Activated naive CD8-positive, alpha-beta T cell treated with anti-CD3 and anti-CD28 coated beads for 36 hours (primary cell): ENCODE measurements at regions not wholly inside any gene's neighbourhood (a gene's known extent, or its start where the extent isn't known, plus 50 kb on each side); places are given as distances from the start of the nearest gene placed in this dataset.

Experiments used
- DNase-seq: peaks from one replicate; pipeline ENCODE4 v3.0.0; 2021
- H3K27ac Mint-ChIP-seq: one replicate; pipeline ENCODE4 v1.8.0; 2022; ENCODE audit warnings: mild to moderate bottlenecking, moderate library complexity, mixed read lengths
- H3K27me3 Mint-ChIP-seq: one replicate; pipeline ENCODE4 v1.8.0; 2022; ENCODE audit warnings: mild to moderate bottlenecking, mixed read lengths
- H3K36me3 Mint-ChIP-seq: one replicate; pipeline ENCODE4 v1.8.0; 2021; ENCODE audit warnings: mild to moderate bottlenecking, mixed read lengths
- H3K4me1 Mint-ChIP-seq: one replicate; pipeline ENCODE4 v1.8.0; 2021; ENCODE audit warnings: mixed read lengths
- H3K4me3 Mint-ChIP-seq: one replicate; pipeline ENCODE4 v1.8.0; 2022; ENCODE audit warnings: mild to moderate bottlenecking, moderate library complexity, mixed read lengths
- H3K9me3 Mint-ChIP-seq: one replicate; pipeline ENCODE4 v1.8.0; 2022; ENCODE audit warnings: mixed read lengths

GRCh38 chr12:60172266-60173211 lies 576.7 kb downstream of the SLC16A7 start:
- Mint-ChIP-seq H3K9me3 (no peaks in the 10 kb centered on the region), H3K36me3 (no peaks in the 10 kb centered on the region), H3K27ac (no peak overlapping the region), H3K4me1 (no peaks in the 10 kb centered on the region), H3K27me3 (no peaks in the 10 kb centered on the region), H3K4me3 (no peak overlapping the region)
- DNase-seq, result no peak

- H3K4me3 Mint-ChIP-seq, result no peak overlapping the region
- no peak overlapping the region for H3K27ac Mint-ChIP-seq
- no peaks in the 10 kb centered on the region for H3K27me3 Mint-ChIP-seq
- no peaks in the 10 kb centered on the region for H3K9me3 Mint-ChIP-seq
- no peaks in the 10 kb centered on the region for H3K4me1 Mint-ChIP-seq
- no peak for DNase-seq
- H3K36me3 Mint-ChIP-seq, result no peaks in the 10 kb centered on the region
Observed at GRCh38 chr12:60173224-60174170, 577.7 kb downstream of the SLC16A7 start.

- no peak overlapping the region for H3K27ac Mint-ChIP-seq
- H3K9me3 Mint-ChIP-seq, result no peaks in the 10 kb centered on the region
- no peaks in the 10 kb centered on the region for H3K27me3 Mint-ChIP-seq
- no peaks in the 10 kb centered on the region for H3K36me3 Mint-ChIP-seq
- no peaks in the 10 kb centered on the region for H3K4me1 Mint-ChIP-seq
- H3K4me3 Mint-ChIP-seq, result no peak overlapping the region
- DNase-seq, result no peak
Observed at GRCh38 chr12:60174476-60174875, 578.6 kb downstream of the SLC16A7 start.

- no peak for DNase-seq
- no peaks in the 10 kb centered on the region for H3K4me1 Mint-ChIP-seq
- H3K9me3 Mint-ChIP-seq, result no peaks in the 10 kb centered on the region
- H3K36me3 Mint-ChIP-seq, result no peaks in the 10 kb centered on the region
- no peaks in the 10 kb centered on the region for H3K27me3 Mint-ChIP-seq
- no peak overlapping the region for H3K27ac Mint-ChIP-seq
- no peak overlapping the region for H3K4me3 Mint-ChIP-seq
Observed at GRCh38 chr12:60174941-60175340, 579.1 kb downstream of the SLC16A7 start.

DNA sequence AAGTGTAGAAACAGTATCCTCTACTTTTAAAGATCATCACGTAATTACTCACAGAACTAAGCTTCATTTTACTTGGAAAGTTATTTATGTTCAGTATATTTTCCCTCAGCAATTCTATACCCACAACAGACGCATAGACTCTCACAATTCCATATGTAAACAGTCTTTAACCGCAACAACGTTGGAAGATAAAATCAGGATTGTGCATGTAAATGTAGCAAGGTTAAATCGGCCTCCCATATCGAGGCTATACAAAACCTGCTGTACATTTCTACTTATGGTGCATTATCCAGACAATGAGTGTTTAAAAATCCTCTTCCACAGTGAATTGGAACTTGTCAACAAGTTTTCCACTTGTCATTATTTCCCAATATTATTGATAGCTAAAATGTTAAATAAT lies 581.1 kb downstream of the SLC16A7 start:
- Mint-ChIP-seq H3K27ac (no peak overlapping the region), H3K9me3 (no peaks in the 10 kb centered on the region), H3K4me1 (no peaks in the 10 kb centered on the region), H3K27me3 (no peaks in the 10 kb centered on the region), H3K4me3 (no peak overlapping the region), H3K36me3 (no peaks in the 10 kb centered on the region)
- DNase-seq, result no peak

DNA sequence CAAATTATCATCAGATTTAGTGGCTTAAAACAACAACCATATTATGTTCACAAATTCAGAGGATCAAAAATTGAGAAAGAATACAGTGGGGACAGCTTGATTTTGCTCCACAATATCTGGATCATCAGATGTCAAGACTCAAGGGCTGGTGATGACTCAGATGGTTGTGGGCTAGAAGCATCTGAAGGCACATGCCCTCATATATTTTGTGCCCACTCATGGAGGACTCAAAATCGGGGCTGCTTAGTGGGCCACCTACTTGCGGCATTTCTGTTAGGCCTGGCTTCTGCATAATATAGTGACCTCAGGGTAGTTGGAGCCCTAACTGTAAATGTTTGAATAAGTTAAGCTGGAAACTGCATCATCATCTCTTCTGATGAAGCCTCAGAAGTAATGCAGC lies 584.5 kb downstream of the SLC16A7 start:
- Mint-ChIP-seq H3K4me1 (no peaks in the 10 kb centered on the region), H3K9me3 (no peaks in the 10 kb centered on the region), H3K27ac (no peak overlapping the region), H3K4me3 (no peak overlapping the region), H3K27me3 (no peaks in the 10 kb centered on the region), H3K36me3 (no peaks in the 10 kb centered on the region)
- no peak for DNase-seq

DNA sequence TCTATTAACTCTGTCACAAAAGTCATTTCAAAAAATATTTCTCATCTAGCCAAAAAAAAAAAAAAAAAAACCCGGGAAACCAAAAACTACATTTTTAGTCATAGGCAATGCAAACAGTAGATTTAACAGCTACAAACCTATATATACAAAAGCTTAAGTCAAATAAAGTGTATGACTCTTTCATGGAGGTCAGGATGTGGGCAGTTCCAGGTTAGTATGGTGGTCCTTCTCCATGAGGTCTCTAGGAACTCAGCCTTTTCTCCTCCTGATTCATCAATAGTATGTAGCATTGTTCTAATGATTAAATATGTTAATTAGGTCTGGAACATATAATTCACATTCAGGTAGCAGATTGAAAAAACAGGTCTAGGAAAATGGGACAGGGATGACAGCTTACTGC lies 586.5 kb downstream of the SLC16A7 start:
- Mint-ChIP-seq H3K36me3 (no peaks in the 10 kb centered on the region), H3K27ac (no peak overlapping the region), H3K9me3 (no peaks in the 10 kb centered on the region), H3K4me3 (no peak overlapping the region), H3K4me1 (no peaks in the 10 kb centered on the region), H3K27me3 (no peaks in the 10 kb centered on the region)
- DNase-seq, result no peak

- H3K9me3 Mint-ChIP-seq, result no peaks in the 10 kb centered on the region
Observed at GRCh38 chr12:60184096-60184495, 588.3 kb downstream of the SLC16A7 start.

GRCh38 chr12:60185060-60185459 lies 589.2 kb downstream of the SLC16A7 start:
- Mint-ChIP-seq H3K4me1 (no peaks in the 10 kb centered on the region), H3K27ac (no peak overlapping the region), H3K27me3 (no peaks in the 10 kb centered on the region), H3K36me3 (no peaks in the 10 kb centered on the region), H3K4me3 (no peak overlapping the region), H3K9me3 (no peaks in the 10 kb centered on the region)
- DNase-seq, result no peak

More at GRCh38 chr12:60184096-60184495, 588.3 kb downstream of the SLC16A7 start:
- H3K36me3 Mint-ChIP-seq, result no peaks in the 10 kb centered on the region
- no peaks in the 10 kb centered on the region for H3K27me3 Mint-ChIP-seq
- H3K27ac Mint-ChIP-seq, result no peak overlapping the region
- H3K4me3 Mint-ChIP-seq, result no peak overlapping the region
- DNase-seq, result no peak
- no peaks in the 10 kb centered on the region for H3K4me1 Mint-ChIP-seq

DNA sequence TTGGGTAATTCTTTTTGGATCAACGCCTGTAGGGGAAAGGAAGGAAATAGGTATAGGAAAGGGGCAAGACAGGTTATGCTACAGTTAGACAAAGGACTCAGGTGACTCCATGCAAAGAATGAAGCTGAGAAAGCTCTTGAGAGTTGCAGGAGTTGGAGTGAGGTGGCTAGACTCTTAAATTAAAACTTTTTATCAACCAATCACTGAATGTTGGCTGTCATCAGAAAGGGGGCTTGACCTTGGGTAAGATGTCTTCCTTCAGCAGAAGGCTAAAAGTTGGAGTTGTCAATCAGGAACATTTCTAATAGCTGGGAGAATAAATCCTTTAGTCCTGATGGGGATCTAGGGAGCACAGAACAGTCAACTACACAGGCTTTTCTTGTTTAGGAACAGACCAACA lies 595.4 kb downstream of the SLC16A7 start:
- Mint-ChIP-seq H3K4me1 (no peaks in the 10 kb centered on the region), H3K36me3 (no peaks in the 10 kb centered on the region), H3K9me3 (no peaks in the 10 kb centered on the region), H3K27ac (no peak overlapping the region), H3K27me3 (no peaks in the 10 kb centered on the region), H3K4me3 (no peak overlapping the region)
- no peak for DNase-seq

GRCh38 chr12:60191676-60192359 lies 596.0 kb downstream of the SLC16A7 start:
- Mint-ChIP-seq H3K27ac (no peak overlapping the region), H3K4me1 (no peaks in the 10 kb centered on the region), H3K36me3 (no peaks in the 10 kb centered on the region), H3K27me3 (no peaks in the 10 kb centered on the region), H3K9me3 (no peaks in the 10 kb centered on the region), H3K4me3 (no peak overlapping the region)
- DNase-seq, result no peak

GRCh38 chr12:60194678-60195077 lies 598.8 kb downstream of the SLC16A7 start:
- no peak overlapping the region for H3K27ac Mint-ChIP-seq
- no peaks in the 10 kb centered on the region for H3K9me3 Mint-ChIP-seq
- H3K27me3 Mint-ChIP-seq, result no peaks in the 10 kb centered on the region
- DNase-seq, result no peak
- H3K4me1 Mint-ChIP-seq, result no peaks in the 10 kb centered on the region
- H3K36me3 Mint-ChIP-seq, result no peaks in the 10 kb centered on the region
- H3K4me3 Mint-ChIP-seq, result no peak overlapping the region

- no peaks in the 10 kb centered on the region for H3K36me3 Mint-ChIP-seq
- no peaks in the 10 kb centered on the region for H3K27me3 Mint-ChIP-seq
- H3K9me3 Mint-ChIP-seq, result no peaks in the 10 kb centered on the region
- H3K27ac Mint-ChIP-seq, result no peak overlapping the region
- no peak overlapping the region for H3K4me3 Mint-ChIP-seq
- no peaks in the 10 kb centered on the region for H3K4me1 Mint-ChIP-seq
- DNase-seq, result no peak
Observed at GRCh38 chr12:60195483-60195882, 599.7 kb downstream of the SLC16A7 start.

DNA sequence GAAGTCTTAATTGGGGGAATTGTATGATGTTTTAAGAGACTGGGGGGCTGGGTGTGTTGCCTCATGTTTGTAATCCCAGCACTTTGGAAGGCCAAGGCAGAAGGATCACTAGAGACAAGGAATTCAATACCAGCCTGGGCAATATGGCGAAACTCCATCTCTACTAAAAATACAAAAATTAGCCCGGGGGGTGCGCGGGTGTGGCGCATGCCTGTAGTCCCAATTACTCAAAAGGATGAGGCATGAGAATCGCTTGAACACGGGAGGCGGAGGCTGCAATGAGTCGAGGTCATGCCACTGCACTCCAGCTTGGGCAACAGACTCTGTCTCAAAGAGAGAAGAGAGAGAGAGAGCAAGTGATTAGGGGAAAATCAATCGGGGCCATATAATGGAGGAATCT lies 600.5 kb downstream of the SLC16A7 start:
- no peaks in the 10 kb centered on the region for H3K36me3 Mint-ChIP-seq
- H3K4me1 Mint-ChIP-seq, result no peaks in the 10 kb centered on the region
- no peaks in the 10 kb centered on the region for H3K27me3 Mint-ChIP-seq
- no peak for DNase-seq
- no peak overlapping the region for H3K27ac Mint-ChIP-seq
- no peaks in the 10 kb centered on the region for H3K9me3 Mint-ChIP-seq
- no peak overlapping the region for H3K4me3 Mint-ChIP-seq

DNA sequence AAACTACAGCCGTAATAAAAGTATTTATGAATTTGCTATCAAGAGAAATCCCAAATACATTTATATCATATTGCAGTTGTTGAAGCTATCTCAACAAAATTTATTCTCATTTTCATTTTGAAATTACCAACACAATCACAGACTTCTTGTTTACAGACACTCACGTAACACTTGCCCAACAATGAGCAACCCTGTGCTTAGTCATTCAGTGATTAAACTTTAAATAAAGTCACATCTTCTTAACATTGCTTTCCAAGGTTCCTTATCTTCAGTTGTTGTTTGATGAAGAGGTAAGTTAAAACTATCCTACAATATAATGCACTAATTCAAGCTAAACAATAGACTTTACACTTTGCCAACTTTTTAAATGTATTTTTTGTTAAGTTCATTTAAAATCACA lies 601.8 kb downstream of the SLC16A7 start:
- H3K4me3 Mint-ChIP-seq, result no peak overlapping the region
- H3K36me3 Mint-ChIP-seq, result no peaks in the 10 kb centered on the region
- no peaks in the 10 kb centered on the region for H3K4me1 Mint-ChIP-seq
- H3K9me3 Mint-ChIP-seq, result no peaks in the 10 kb centered on the region
- no peak overlapping the region for H3K27ac Mint-ChIP-seq
- no peak for DNase-seq
- no peaks in the 10 kb centered on the region for H3K27me3 Mint-ChIP-seq
